ENCODE measurements at regions not wholly inside any gene's neighbourhood (a gene's known extent, or its start where the extent isn't known, plus 50 kb on each side); places are given as distances from the start of the nearest gene placed in this dataset.

DNA sequence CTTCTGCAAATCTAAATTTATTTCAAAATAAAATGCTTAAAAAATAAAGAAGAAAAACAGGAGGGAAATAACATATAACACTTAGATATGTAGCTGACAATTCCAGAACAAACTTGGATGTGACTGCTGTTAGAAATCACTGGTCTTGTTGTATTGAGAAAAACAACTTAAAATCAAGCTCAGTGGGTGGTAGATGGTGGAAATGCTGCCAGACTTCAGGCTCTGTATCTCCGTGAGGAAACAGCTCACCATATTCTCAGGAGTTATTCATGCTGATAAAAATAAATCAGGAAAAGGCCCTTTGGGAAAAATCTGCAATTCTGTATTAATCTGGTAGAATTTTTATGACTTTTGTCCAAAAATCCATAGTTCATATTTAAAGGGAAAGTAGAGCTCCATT, 477.6 kb downstream of the RAP2B start (continued):
- TF ChIP-seq YBX1 (IDR thresholded peaks at IDR 0.05): no peak
- no peak for TF ChIP-seq IRF3 (IDR thresholded peaks at IDR 0.05)

DNA sequence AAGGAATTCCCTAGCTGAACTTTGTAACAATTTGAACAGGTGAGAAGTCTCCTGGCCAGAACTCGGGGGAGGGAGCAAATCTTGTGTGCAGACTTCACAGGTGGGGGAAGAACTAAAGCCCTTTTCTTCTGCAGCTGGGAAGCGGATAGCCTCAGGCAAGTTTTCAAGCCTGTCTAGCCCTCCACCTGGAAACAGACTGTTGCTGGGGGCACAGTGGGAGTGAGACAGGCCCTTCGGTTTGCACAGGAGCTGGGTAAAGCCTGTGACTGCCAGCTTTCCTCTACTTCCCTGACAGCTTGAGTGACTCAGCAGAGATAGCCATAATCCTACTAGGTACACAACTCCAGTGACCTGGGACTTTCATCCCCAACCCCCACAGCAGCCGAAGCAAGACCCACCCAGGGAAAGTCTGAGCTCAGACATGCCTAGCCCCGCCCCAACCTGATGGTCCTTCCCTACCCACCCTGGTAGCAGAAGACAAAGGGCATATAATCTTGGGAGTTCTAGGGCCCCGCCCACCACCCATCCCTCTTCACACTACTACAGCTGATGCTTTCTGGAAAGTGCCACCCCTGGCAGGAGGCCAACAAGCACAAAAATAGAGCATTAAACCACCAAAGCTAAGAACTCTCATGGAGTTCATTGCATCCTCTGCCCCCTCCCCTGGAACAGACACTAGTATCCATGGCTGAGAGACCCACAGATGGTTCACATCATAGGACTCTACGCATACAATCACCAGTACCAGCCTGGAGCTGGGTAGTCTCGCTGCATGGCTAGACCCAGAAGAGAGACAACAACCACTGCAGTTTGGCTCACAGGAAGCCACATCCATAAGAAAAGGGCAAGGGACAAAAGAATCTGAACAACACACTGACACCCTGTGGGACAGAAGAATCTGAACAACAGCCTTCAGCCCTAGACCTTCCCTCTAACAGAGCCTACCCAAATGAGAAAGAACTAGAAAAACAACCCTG, 479.0 kb downstream of the RAP2B start:
- H3K4me3 ChIP-seq: no peak overlapping the region
- in situ Hi-C loops (cut with MboI): no loop called here
- no peak for ATAC-seq
- H3K9ac ChIP-seq (ENCODE audit: control insufficient read depth, insufficient read depth, low read length): no peak overlapping the region
- no TSS peak for BruUV-seq (replicated peaks)
- intact Hi-C loops (cut with micrococcal nuclease; ENCODE audit: unreplicated experiment): no loop called here
- no peaks in the 10 kb centered on the region for H4K20me1 ChIP-seq (ENCODE audit: control insufficient read depth, insufficient read depth)
- FAIRE-seq: no peak
- CTCF ChIA-PET: interaction anchor here (0.6 kb wide), 1 partner anchor 144 kb away, joined by 4 read pairs; no protein-coding TSS in a partner anchor
- H3K79me2 ChIP-seq (ENCODE audit: control insufficient read depth, insufficient read depth, low read length): no peaks in the 10 kb centered on the region
- RAD21 ChIA-PET (ENCODE audit: unreplicated experiment): no interaction called here
- no peaks in the 10 kb centered on the region for H3K4me1 ChIP-seq (ENCODE audit: control insufficient read depth, insufficient read depth, low read length)
- H2AFZ ChIP-seq (ENCODE audit: control insufficient read depth, low read depth, low read length): no peak overlapping the region
- H3K27me3 ChIP-seq (replicated peaks in 1 of 2; ENCODE audit: control insufficient read depth in 2 of 2, insufficient read depth in 2 of 2, low read length in 1 of 2): no peaks in the 10 kb centered on the region
- DNase-seq (ENCODE audit: low read depth, low spot score): no peak
- no peaks in the 10 kb centered on the region for H3K9me3 ChIP-seq (replicated peaks; ENCODE audit: control insufficient read depth, insufficient read depth, low read length)
- no peak overlapping the region for H3K27ac ChIP-seq (ENCODE audit: control insufficient read depth, insufficient read depth)
- H3K36me3 ChIP-seq (ENCODE audit: control insufficient read depth in 2 of 2, insufficient read depth in 2 of 2, low read length in 1 of 2): no peaks in the 10 kb centered on the region
- no peak overlapping the region for H3K4me2 ChIP-seq (ENCODE audit: control insufficient read depth, insufficient read depth)
- POLR2A ChIA-PET: no interaction called here
- WGBS (ENCODE audit: insufficient coverage, insufficient replicate concordance, low lambda C conversion rate, missing lambda C conversion rate): 44% methylated on average over 8 of the region's 8 CpGs
- SMC1A ChIA-PET (ENCODE audit: uncharacterized antibody, unreplicated experiment): no interaction called here
- TF ChIP-seq ATF2 (IDR thresholded peaks at IDR 0.05; ENCODE audit: low read length) (no peak), TCF12 (IDR thresholded peaks at IDR 0.05; ENCODE audit: low read depth, low read length) (no peak), LARP7 (IDR thresholded peaks at IDR 0.05) (no peak), ZBTB33 (IDR thresholded peaks at IDR 0.05) (no peak), SUPT20H (IDR thresholded peaks at IDR 0.05; ENCODE audit: borderline replicate concordance, control insufficient read depth, low read depth, low read length) (no peak), SREBF1 (IDR thresholded peaks at IDR 0.05; ENCODE audit: low read length) (no peak), SRF (IDR thresholded peaks at IDR 0.05; ENCODE audit: low read depth in 2 of 2, low read length in 2 of 2) (no peak), ASH2L (IDR thresholded peaks at IDR 0.05; ENCODE audit: borderline replicate concordance, low read depth) (no peak), SREBF2 (IDR thresholded peaks at IDR 0.05; ENCODE audit: low read length) (no peak), RAD51 (IDR thresholded peaks at IDR 0.05) (no peak), PAX5 (IDR thresholded peaks at IDR 0.05; ENCODE audit: borderline replicate concordance, low read depth, low read length) (no peak)
- TF ChIP-seq, protein P1, sequence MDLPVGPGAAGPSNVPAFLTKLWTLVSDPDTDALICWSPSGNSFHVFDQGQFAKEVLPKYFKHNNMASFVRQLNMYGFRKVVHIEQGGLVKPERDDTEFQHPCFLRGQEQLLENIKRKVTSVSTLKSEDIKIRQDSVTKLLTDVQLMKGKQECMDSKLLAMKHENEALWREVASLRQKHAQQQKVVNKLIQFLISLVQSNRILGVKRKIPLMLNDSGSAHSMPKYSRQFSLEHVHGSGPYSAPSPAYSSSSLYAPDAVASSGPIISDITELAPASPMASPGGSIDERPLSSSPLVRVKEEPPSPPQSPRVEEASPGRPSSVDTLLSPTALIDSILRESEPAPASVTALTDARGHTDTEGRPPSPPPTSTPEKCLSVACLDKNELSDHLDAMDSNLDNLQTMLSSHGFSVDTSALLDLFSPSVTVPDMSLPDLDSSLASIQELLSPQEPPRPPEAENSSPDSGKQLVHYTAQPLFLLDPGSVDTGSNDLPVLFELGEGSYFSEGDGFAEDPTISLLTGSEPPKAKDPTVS (IDR thresholded peaks at IDR 0.05; ENCODE audit: low read depth, low read length): no peak

Measured in GM12878 (cell line).